ENCODE measurements at regions not wholly inside any gene's neighbourhood (a gene's known extent, or its start where the extent isn't known, plus 50 kb on each side); places are given as distances from the start of the nearest gene placed in this dataset.

- Histone ChIP-seq H3K27ac (ENCODE audit: low read depth, low read length) (no peak overlapping the region), H3K79me2 (ENCODE audit: insufficient read depth, low read length) (no peaks in the 10 kb centered on the region), H3K9me3 (ENCODE audit: control insufficient read depth in 1 of 2, insufficient read depth in 1 of 2, low read depth in 1 of 2, low read length in 2 of 2) (no peaks in the 10 kb centered on the region), H3K4me1 (ENCODE audit: control insufficient read depth in 1 of 2, insufficient read depth in 2 of 2, low read length in 2 of 2) (no peaks in the 10 kb centered on the region), H3K27me3 (ENCODE audit: insufficient read depth, low read length) (peaks cover 15% of the 10 kb centered on the region; the same call in 1 of the 2 replicates), H2AFZ (ENCODE audit: low read depth, low read length, poor library complexity, severe bottlenecking) (no peak overlapping the region), H4K20me1 (ENCODE audit: insufficient read depth) (no peaks in the 10 kb centered on the region), H3K9ac (ENCODE audit: low read length) (no peak overlapping the region), H3K9me2 (ENCODE audit: insufficient read depth) (no peaks in the 10 kb centered on the region), H3K36me3 (ENCODE audit: control insufficient read depth in 1 of 2, insufficient read depth in 2 of 2, low read length in 2 of 2) (no peaks in the 10 kb centered on the region), H3K4me3 (replicated peaks in 1 of 2; ENCODE audit: low read depth in 1 of 2, low read length in 2 of 2) (no peak overlapping the region), H3K4me2 (ENCODE audit: low read length) (no peak overlapping the region)
- TF ChIP-seq ATF3 (IDR thresholded peaks at IDR 0.05) (no peak), ZNF274 (IDR thresholded peaks at IDR 0.05; ENCODE audit: low read depth, low read length) (no peak), CEBPB (IDR thresholded peaks at IDR 0.05; ENCODE audit: low read depth) (no peak), CBX3 (IDR thresholded peaks at IDR 0.05; ENCODE audit: low read depth) (no peak), RAD21 (IDR thresholded peaks at IDR 0.05; ENCODE audit: low read depth) (no peak), SRF (IDR thresholded peaks at IDR 0.05; ENCODE audit: low read depth) (no peak), ZFX (IDR thresholded peaks at IDR 0.05) (no peak), FOSL1 (IDR thresholded peaks at IDR 0.05; ENCODE audit: low read depth) (no peak), SIN3A (IDR thresholded peaks at IDR 0.05; ENCODE audit: low read depth) (no peak), JUND (IDR thresholded peaks at IDR 0.05) (no peak), TCF7L2 (IDR thresholded peaks at IDR 0.05; ENCODE audit: borderline replicate concordance, extremely low read depth, insufficient read depth, insufficient read length) (no peak)
- DNase-seq (ENCODE audit: low read depth, low spot score) (no peak), ATAC-seq (no peak)
- ChIA-PET POLR2A (no interaction called here), CTCF (no interaction called here), RAD21 (ENCODE audit: low non-redundant PET in 1 of 2, low total read pairs in 2 of 2, uncharacterized antibody in 2 of 2, unreplicated experiment in 2 of 2) (no interaction called here)
- no TSS peak for BruUV-seq (replicated peaks)
- intact Hi-C loops (cut with micrococcal nuclease): no loop called here
Measured at GRCh38 chr2:164015328-164016123, 279.7 kb upstream of the FIGN start.

DNA sequence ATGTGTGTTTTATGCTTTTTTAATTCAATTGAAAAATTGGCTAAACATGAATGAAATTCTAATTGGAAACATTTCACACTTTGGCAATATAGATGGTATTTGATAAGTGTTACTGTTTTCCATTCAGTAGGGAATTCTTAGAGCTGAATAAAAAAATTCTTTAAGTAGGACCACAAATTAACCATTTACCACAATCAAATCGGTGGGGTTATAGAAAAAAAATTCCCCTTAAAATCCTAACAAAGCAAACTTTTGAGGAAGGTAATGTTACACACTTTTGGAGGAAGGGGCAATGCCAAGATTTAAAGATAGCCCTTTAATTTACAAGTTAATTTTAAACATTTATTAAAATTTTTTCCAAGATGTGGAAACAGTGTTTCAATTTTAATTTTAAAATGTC, 279.0 kb upstream of the FIGN start:
- Histone ChIP-seq H3K9ac (ENCODE audit: low read length) (no peak overlapping the region), H3K79me2 (ENCODE audit: insufficient read depth, low read length) (no peaks in the 10 kb centered on the region), H4K20me1 (ENCODE audit: insufficient read depth) (no peaks in the 10 kb centered on the region), H3K4me2 (ENCODE audit: low read length) (no peak overlapping the region), H3K4me1 (ENCODE audit: control insufficient read depth in 1 of 2, insufficient read depth in 2 of 2, low read length in 2 of 2) (no peaks in the 10 kb centered on the region), H3K27ac (ENCODE audit: low read depth, low read length) (no peak overlapping the region), H3K9me2 (ENCODE audit: insufficient read depth) (no peaks in the 10 kb centered on the region), H3K4me3 (replicated peaks in 1 of 2; ENCODE audit: low read depth in 1 of 2, low read length in 2 of 2) (no peak overlapping the region), H2AFZ (ENCODE audit: low read depth, low read length, poor library complexity, severe bottlenecking) (no peak overlapping the region), H3K36me3 (ENCODE audit: control insufficient read depth in 1 of 2, insufficient read depth in 2 of 2, low read length in 2 of 2) (no peaks in the 10 kb centered on the region), H3K9me3 (ENCODE audit: control insufficient read depth in 1 of 2, insufficient read depth in 1 of 2, low read depth in 1 of 2, low read length in 2 of 2) (no peaks in the 10 kb centered on the region), H3K27me3 (ENCODE audit: insufficient read depth, low read length) (peaks cover 18% of the 10 kb centered on the region)
- CTCF ChIA-PET: no interaction called here
- no TSS peak for BruUV-seq (replicated peaks)
- RAD21 ChIA-PET (ENCODE audit: low non-redundant PET in 1 of 2, low total read pairs in 2 of 2, uncharacterized antibody in 2 of 2, unreplicated experiment in 2 of 2): no interaction called here
- no peak for ATAC-seq
- intact Hi-C loops (cut with micrococcal nuclease): no loop called here
- POLR2A ChIA-PET: no interaction called here
- DNase-seq (ENCODE audit: low read depth, low spot score): no peak
- no peak for TF ChIP-seq ATF3 (IDR thresholded peaks at IDR 0.05)
- TF ChIP-seq JUND (IDR thresholded peaks at IDR 0.05): no peak
- TF ChIP-seq ZBTB33 (IDR thresholded peaks at IDR 0.05; ENCODE audit: extremely low read depth, insufficient replicate concordance, low read length): no peak
- no peak for TF ChIP-seq FOSL1 (IDR thresholded peaks at IDR 0.05; ENCODE audit: low read depth)
- TF ChIP-seq SP1 (IDR thresholded peaks at IDR 0.05; ENCODE audit: low read depth): no peak
- TF ChIP-seq CBX3 (IDR thresholded peaks at IDR 0.05; ENCODE audit: low read depth): no peak
- TF ChIP-seq RAD21 (IDR thresholded peaks at IDR 0.05; ENCODE audit: low read depth): no peak
- no peak for TF ChIP-seq ELF1 (IDR thresholded peaks at IDR 0.05; ENCODE audit: borderline replicate concordance, low read depth)
- TF ChIP-seq POLR2AphosphoS5 (IDR thresholded peaks at IDR 0.05; ENCODE audit: low read depth, low read length): no peak
- TF ChIP-seq MAX (IDR thresholded peaks at IDR 0.05): no peak
- TF ChIP-seq SIN3A (IDR thresholded peaks at IDR 0.05; ENCODE audit: low read depth): no peak
- TF ChIP-seq ZNF274 (IDR thresholded peaks at IDR 0.05; ENCODE audit: low read depth, low read length): no peak
- TF ChIP-seq EGR1 (IDR thresholded peaks at IDR 0.05; ENCODE audit: low read depth): no peak
- no peak for TF ChIP-seq YY1 (IDR thresholded peaks at IDR 0.05; ENCODE audit: extremely low read depth, insufficient replicate concordance, low read depth, low read length)
- TF ChIP-seq EZH2phosphoT487 (IDR thresholded peaks at IDR 0.05; ENCODE audit: borderline replicate concordance): no peak
